ENCODE measurements at regions not wholly inside any gene's neighbourhood (a gene's known extent, or its start where the extent isn't known, plus 50 kb on each side); places are given as distances from the start of the nearest gene placed in this dataset.

DNA sequence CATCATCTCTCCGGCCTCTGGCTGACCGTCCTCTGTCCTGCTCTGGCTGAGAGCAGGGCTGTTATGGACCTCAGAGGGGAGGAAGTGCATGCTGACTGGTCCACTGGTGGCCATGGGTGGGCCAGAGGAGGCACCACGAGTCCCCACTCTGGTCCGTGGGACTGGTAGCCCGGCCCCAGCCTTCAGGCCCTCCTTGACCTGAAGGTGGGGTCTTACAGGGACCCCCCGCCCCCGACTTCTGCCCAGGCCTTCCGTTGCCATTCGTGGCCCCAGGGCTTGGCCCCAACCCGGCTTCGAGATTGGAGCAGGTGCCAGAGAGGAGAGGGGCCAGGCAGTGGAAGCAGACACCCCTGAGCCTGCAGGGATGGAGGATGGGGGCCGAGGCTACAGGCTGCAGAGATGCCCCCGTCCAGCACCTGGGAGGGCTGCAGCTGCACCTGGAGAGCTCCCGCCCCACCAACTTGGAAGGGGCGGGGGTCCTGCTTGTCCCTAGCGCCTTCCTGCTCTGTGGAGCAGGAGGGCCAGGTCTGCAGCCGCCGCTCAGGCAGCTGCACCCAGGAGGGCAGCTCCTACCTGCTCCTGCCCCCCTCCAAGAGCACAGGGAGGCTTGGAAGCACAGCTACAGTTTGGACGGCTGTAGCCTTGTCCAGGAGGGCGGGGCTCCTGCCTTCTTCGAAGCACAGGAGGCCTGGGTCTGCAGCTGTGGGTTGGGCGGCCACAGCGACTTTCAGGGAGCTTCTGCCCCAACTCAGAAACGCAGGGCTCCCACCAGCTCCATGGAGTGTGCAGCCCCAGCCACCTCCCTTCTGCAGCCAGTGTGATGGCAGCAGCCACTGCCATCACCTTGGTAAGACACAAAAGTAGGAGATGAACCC lies 142.5 kb downstream of the KLF13 start:
- Mint-ChIP-seq H3K27ac (peak overlapping the region in 3 of 10 donors; percentile 50 to 72 (median 68)), H3K4me1 (peaks cover 27 to 58% (median 47%) of the 10 kb centered on the region in 4 donors), H3K27me3 (no peaks in the 10 kb centered on the region), H3K36me3 (no peaks in the 10 kb centered on the region), H3K4me3 (no peak overlapping the region), H3K9me3 (no peaks in the 10 kb centered on the region)
- POLR2A ChIA-PET = interaction anchor here (0.5 to 7.7 kb wide), 4 partner anchors 13 to 384 kb away, joined by 3 to 50 read pairs (median 4); no protein-coding TSS in a partner anchor
- DNase-seq = no peak
- no peak for ATAC-seq

DNA sequence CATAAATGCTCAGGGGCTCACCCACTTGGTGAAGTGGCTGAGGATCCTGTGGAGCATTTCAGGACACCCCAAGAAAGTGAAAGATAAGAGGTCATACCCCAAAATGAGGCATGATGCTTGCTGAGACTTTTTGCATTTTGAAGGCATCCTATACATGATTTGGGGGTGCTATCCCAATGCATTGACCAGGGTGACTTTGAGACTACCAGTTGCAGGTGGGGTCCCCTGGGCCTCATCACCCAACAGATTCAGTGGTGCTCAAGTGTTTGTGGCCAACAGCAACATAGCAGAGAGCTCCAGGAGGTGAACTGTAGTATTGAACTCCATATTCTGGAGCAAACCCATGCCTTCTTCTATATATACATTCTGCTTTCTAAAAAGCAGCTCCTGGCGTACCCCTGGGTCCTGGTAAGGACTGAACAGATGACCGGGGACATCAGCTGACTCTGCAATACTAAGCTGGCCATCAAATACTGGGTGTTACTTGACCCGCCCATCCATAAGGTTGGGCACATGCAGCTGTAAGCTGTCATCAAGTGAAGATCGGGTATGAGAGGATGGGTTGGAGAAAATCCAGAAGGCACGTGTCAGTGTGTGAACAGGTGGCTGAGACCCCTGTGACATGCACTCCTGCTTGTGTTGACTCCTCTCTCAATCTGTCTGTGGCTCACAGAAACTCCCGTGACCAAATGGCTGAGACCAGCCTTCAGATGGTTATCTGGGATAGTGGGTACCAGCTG lies 143.3 kb downstream of the KLF13 start:
- Mint-ChIP-seq H3K4me1 (peaks cover 29 to 64% (median 52%) of the 10 kb centered on the region in 4 donors), H3K36me3 (no peaks in the 10 kb centered on the region), H3K4me3 (no peak overlapping the region), H3K9me3 (no peaks in the 10 kb centered on the region), H3K27ac (peak overlapping the region; percentile 18 to 95 (median 76)), H3K27me3 (no peaks in the 10 kb centered on the region)
- DNase-seq (no peak), ATAC-seq (no peak)
- POLR2A ChIA-PET = interaction anchor here (0.6 to 7.7 kb wide), 5 partner anchors 10 to 34 kb away, joined by 4 to 50 read pairs (median 4); no protein-coding TSS in a partner anchor

GRCh38 chr15:31470756-31471155 lies 144.1 kb downstream of the KLF13 start:
- H3K27ac Mint-ChIP-seq = peak overlapping the region; percentile 82 to 96 (median 90)
- H3K4me3 Mint-ChIP-seq = no peak overlapping the region
- peaks cover 29 to 64% (median 55%) of the 10 kb centered on the region in 4 donors for H3K4me1 Mint-ChIP-seq
- H3K27me3 Mint-ChIP-seq = no peaks in the 10 kb centered on the region
- peaks cover 0 to 1% (median 0%) of the 10 kb centered on the region in 9 donors for H3K9me3 Mint-ChIP-seq
- no peaks in the 10 kb centered on the region for H3K36me3 Mint-ChIP-seq
- no peak for ATAC-seq
- POLR2A ChIA-PET = interaction anchor here (0.6 to 7.7 kb wide), 5 partner anchors 9 to 35 kb away, joined by 4 to 50 read pairs (median 4); no protein-coding TSS in a partner anchor
- no peak for DNase-seq

- peaks cover 0 to 1% (median 0%) of the 10 kb centered on the region in 9 donors for H3K9me3 Mint-ChIP-seq
- H3K36me3 Mint-ChIP-seq = no peaks in the 10 kb centered on the region
- no peaks in the 10 kb centered on the region for H3K27me3 Mint-ChIP-seq
- peak overlapping the region in 7 of 10 donors; percentile 19 to 86 (median 78) for H3K4me3 Mint-ChIP-seq
- POLR2A ChIA-PET = interaction anchor here (0.9 to 7.7 kb wide), 13 partner anchors 12 to 206 kb away, joined by 3 to 67 read pairs (median 4); partner anchors contain the start of gene KLF13
- DNase-seq (no peak), ATAC-seq (no peak)
- peaks cover 29 to 71% (median 61%) of the 10 kb centered on the region in 4 donors for H3K4me1 Mint-ChIP-seq
- H3K27ac Mint-ChIP-seq = peak overlapping the region; percentile 84 to 97 (median 95)
These were observed 145.2 kb downstream of the KLF13 start for GRCh38 chr15:31471731-31472430.

GRCh38 chr15:31472636-31473384 lies 146.2 kb downstream of the KLF13 start:
- Mint-ChIP-seq H3K9me3 (peaks cover 0 to 1% (median 0%) of the 10 kb centered on the region in 9 donors), H3K4me1 (peaks cover 30 to 79% (median 63%) of the 10 kb centered on the region in 4 donors), H3K27ac (peak overlapping the region; percentile 84 to 97 (median 95)), H3K27me3 (no peaks in the 10 kb centered on the region), H3K4me3 (peak overlapping the region; percentile 66 to 88 (median 81)), H3K36me3 (peaks cover 0 to 3% (median 0%) of the 10 kb centered on the region in 3 donors)
- POLR2A ChIA-PET = interaction anchor here (0.9 to 7.7 kb wide), 19 partner anchors 8 to 256 kb away, joined by 3 to 67 read pairs (median 4); partner anchors contain the start of gene KLF13
- DNase-seq (peak in 9 of 10 donors; percentile 27 to 75 (median 57)), ATAC-seq (peak; percentile 84 to 87)

DNA sequence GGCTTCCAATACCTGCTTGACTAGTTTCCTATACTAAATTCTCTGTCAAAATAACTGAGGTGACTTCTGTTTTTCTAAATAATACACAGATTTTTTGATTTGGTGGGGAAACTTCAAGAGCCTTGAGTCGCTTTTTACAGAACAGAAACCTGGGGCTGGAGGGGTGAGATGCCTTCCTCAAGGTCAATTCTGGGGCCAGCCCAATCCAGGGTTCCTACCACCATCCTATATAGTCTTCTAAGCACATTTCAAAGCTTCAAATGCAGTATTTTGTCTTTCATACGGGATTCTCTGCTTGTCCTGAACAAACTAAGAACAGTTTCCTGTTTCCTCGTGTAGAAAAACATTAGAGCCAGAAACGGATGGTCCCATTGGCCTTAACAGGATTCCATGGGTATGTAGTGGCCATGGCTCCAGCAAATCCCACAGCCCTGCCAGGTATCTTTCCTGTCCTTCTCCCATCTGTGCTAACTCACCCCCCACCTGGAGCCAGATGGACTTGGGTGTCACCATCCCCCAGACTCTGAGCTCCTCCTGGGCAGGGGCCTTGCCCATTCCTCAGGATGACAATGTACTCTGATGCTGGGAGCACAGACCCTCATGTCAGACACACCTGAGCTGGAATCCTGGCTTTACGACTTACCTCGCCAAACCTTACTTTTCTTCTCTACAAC lies 146.9 kb downstream of the KLF13 start:
- Mint-ChIP-seq H3K4me3 (peak overlapping the region; percentile 66 to 88 (median 81)), H3K27ac (peak overlapping the region; percentile 84 to 97 (median 95)), H3K9me3 (peaks cover 0 to 1% (median 0%) of the 10 kb centered on the region in 9 donors), H3K36me3 (peaks cover 0 to 3% (median 0%) of the 10 kb centered on the region in 3 donors), H3K27me3 (no peaks in the 10 kb centered on the region), H3K4me1 (peaks cover 30 to 86% (median 65%) of the 10 kb centered on the region in 4 donors)
- DNase-seq (no peak), ATAC-seq (peak in 1 of 2 donors; percentile 8)
- POLR2A ChIA-PET = interaction anchor here (1.0 to 7.7 kb wide), 19 partner anchors 8 to 257 kb away, joined by 3 to 67 read pairs (median 5); partner anchors contain the start of gene KLF13

- H3K9me3 Mint-ChIP-seq = peaks cover 0 to 1% (median 0%) of the 10 kb centered on the region in 9 donors
- H3K4me3 Mint-ChIP-seq = peak overlapping the region; percentile 47 to 88 (median 72)
- H3K27ac Mint-ChIP-seq = peak overlapping the region; percentile 84 to 97 (median 95)
- peaks cover 33 to 93% (median 71%) of the 10 kb centered on the region in 4 donors for H3K4me1 Mint-ChIP-seq
- DNase-seq = peak in 2 of 10 donors; percentile 17 to 34
- POLR2A ChIA-PET = interaction anchor here (1.0 to 7.7 kb wide), 13 partner anchors 9 to 148 kb away, joined by 3 to 67 read pairs (median 7); partner anchors contain the start of gene KLF13
- peaks cover 0 to 8% (median 0%) of the 10 kb centered on the region in 3 donors for H3K36me3 Mint-ChIP-seq
- peak; percentile 39 for ATAC-seq
- no peaks in the 10 kb centered on the region for H3K27me3 Mint-ChIP-seq
These were observed 147.6 kb downstream of the KLF13 start for GRCh38 chr15:31474059-31474868.

GRCh38 chr15:31476236-31476810 lies 149.7 kb downstream of the KLF13 start:
- Mint-ChIP-seq H3K9me3 (peaks cover 0 to 1% (median 0%) of the 10 kb centered on the region in 9 donors), H3K4me3 (no peak overlapping the region), H3K4me1 (peaks cover 35 to 84% (median 75%) of the 10 kb centered on the region in 4 donors), H3K27me3 (no peaks in the 10 kb centered on the region), H3K36me3 (peaks cover 0 to 10% (median 0%) of the 10 kb centered on the region in 3 donors), H3K27ac (peak overlapping the region in 7 of 10 donors; percentile 9 to 95 (median 72))
- POLR2A ChIA-PET = interaction anchor here (1.1 to 4.4 kb wide), 4 partner anchors 7 to 110 kb away, joined by 3 to 67 read pairs (median 4); no protein-coding TSS in a partner anchor
- ATAC-seq (no peak), DNase-seq (peak in 1 of 10 donors; percentile 9)

DNA sequence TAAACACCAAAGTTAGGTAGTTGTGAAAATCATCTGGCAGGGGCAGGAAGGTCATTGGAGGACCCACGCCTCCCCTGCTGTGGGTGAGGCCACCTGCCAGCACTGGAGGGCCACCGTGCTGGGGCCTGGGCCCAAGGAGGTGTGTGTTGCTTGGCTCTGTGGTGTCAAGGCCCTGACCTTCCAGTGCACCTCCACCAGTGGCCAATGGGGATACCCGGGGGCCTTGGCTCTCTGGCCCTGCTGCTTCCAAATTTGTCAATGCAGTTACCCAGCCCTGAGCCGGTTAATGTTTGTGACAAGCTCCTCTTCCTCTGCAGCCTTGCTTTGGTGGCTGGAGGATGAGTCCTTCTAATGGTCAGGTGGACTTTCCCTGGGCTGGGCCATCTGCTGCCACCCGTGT lies 150.2 kb downstream of the KLF13 start:
- H3K4me1 Mint-ChIP-seq = peaks cover 38 to 84% (median 74%) of the 10 kb centered on the region in 4 donors
- H3K27ac Mint-ChIP-seq = peak overlapping the region in 4 of 10 donors; percentile 9 to 86 (median 64)
- H3K36me3 Mint-ChIP-seq = peaks cover 0 to 10% (median 0%) of the 10 kb centered on the region in 3 donors
- ATAC-seq = no peak
- H3K9me3 Mint-ChIP-seq = peaks cover 0 to 1% (median 0%) of the 10 kb centered on the region in 9 donors
- DNase-seq = no peak
- H3K4me3 Mint-ChIP-seq = no peak overlapping the region
- no peaks in the 10 kb centered on the region for H3K27me3 Mint-ChIP-seq
- POLR2A ChIA-PET = interaction anchor here (1.1 to 1.4 kb wide), 2 partner anchors 12 to 110 kb away, joined by 3 to 4 read pairs; no protein-coding TSS in a partner anchor

Measured in naive thymus-derived CD8-positive, alpha-beta T cell (primary cell).